ENCODE measurements at regions not wholly inside any gene's neighbourhood (a gene's known extent, or its start where the extent isn't known, plus 50 kb on each side); places are given as distances from the start of the nearest gene placed in this dataset.

- DNase-seq (ENCODE audit: low spot score): no peak
These were observed 259.5 kb downstream of the BRD1 start for GRCh38 chr22:49567899-49568750.

- DNase-seq (ENCODE audit: low spot score): no peak
These were observed 261.0 kb downstream of the BRD1 start for GRCh38 chr22:49566693-49567092.

DNA sequence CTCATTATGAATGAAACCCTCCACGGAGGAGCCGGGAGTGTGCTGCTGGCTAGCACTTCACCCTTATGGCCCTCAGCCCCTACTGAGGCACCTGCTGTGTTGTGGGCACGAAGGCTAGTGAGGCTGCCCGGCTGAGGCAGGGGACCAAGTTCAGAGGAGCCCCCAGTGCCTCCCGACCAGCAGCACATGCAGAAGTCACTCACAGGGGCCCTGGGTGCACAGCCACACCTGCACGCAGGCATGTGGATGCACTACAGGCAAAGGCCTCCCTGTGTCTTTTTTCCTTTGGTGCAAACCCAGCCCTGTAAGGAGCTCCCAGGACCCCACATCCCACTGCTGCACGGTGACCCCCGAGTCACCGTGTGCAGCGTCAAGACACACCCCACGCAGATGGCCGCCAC lies 261.5 kb downstream of the BRD1 start:
- no peak for DNase-seq (ENCODE audit: low spot score)

DNA sequence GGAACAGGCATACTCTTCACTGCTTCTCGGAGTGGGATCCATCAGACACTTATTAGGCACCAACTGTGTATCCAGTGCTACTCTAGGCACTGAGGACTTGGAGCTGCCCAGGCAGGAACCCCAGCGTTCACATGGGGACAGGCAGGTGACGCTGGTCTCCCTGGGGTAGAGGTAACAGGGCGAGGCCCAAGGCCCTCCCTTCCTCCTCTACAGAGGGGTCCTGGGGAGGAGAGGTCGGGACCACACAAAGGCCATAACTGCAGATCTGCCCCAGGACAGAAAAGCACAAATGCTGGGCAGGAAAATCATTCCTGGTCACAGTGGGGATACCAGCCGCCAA lies 262.2 kb downstream of the BRD1 start:
- DNase-seq (ENCODE audit: low spot score): no peak

DNA sequence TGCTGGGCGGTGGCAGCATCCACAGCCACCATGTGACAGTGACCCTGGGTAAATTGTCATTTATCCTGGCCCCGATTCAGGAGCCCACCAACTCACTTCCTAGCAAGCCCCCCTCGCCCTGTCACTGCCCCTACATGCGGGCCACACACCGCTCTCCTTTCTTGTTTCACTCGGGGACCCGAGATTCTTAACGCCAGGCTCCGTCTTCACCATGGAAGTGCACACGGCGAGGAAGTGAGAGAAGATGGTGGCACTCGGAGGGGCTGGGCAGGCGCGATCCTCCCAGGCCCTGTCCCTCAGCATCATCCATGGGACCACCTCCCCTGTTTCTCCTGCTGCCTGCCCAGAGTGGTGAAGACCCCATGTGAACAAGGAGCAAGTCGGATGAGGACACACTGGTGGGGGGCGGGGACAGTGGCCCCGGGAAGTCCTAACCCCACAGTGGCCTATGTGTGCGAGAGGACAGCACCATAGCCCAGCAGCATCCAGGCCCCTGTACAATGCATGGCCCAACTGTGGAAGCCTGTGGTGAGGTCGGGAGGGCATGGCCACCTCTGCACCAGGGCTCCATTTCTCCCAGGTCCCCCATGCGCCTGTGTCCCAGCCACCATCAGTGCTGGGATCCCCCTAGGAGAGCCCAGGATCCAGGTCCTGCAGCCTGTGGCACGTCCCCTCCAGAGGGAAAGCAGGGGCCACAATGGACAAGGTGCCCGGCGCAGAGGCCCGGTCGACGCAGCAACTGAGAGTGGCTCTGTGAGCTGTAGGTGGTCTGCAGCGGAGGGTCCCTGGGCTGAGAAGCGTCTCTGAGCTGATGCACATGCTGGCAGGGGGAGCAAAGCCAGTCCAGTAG lies 262.8 kb downstream of the BRD1 start:
- no peak for DNase-seq (ENCODE audit: low spot score)

DNA sequence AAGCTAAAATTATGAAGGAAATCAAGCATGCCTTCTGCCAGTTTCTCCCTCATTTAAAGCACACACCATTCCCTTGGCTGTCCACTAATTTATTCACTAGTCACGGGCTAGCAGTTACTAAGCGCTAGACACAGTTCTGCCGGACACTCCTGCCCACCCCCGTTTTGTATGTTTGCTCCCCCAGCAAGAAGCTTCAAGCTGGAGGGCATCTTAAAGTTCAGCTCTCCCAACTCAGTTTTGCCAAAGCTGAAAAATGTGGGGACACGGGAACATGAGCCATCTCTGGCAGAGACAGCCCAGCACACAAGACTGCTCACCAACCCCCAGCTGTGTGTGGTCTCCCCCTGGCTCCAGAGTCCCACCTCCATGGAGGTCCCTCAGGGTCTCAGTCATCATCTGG lies 263.6 kb downstream of the BRD1 start:
- no peak for DNase-seq (ENCODE audit: low spot score)

DNA sequence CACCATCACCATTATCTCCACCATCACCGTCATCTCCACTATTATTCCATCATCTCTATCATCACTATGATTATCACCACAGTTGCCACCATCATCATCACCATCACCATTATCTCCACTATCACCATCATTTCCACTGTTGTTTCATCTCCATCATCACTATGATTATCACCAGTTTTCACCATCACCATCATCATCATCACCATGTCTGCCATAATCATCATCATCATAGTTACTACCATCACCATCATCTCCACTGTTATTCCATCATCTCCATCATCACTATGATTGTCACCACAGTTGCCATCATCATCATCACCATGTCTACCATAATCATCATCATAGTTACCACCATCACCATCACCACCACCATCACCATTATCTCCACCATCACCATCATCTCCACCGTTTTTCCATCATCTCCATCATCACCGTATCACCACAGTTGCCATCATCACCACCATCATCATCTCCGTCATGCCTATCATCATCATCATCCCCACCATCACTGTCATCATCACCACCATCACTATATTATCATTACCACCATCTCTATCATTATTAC lies 264.9 kb downstream of the BRD1 start:
- DNase-seq (ENCODE audit: low spot score): no peak

- DNase-seq (ENCODE audit: low spot score): no peak
These were observed 265.7 kb downstream of the BRD1 start for GRCh38 chr22:49561976-49562375.

DNA sequence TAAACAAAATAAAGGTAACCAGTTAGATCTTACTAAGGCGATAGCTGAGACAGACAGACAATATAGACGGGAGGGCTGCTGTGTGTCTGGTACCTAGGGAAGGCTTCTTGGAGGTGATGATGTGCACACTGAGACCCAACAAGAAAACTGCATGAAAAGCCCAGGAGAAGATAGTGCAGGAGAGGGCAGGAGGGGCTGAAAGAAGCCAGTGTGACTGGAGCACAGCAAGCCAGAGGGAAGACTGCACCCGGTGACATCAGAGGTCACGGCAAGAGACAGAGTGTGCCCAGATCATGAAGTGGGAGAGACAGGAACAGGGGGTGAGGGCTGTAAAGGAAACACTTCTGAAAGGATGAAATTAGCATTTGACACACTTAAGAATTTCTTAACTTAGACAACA lies 266.3 kb downstream of the BRD1 start:
- no peak for DNase-seq (ENCODE audit: low spot score)

- no peak for DNase-seq (ENCODE audit: low spot score)
These were observed 272.1 kb downstream of the BRD1 start for GRCh38 chr22:49555526-49555925.

DNA sequence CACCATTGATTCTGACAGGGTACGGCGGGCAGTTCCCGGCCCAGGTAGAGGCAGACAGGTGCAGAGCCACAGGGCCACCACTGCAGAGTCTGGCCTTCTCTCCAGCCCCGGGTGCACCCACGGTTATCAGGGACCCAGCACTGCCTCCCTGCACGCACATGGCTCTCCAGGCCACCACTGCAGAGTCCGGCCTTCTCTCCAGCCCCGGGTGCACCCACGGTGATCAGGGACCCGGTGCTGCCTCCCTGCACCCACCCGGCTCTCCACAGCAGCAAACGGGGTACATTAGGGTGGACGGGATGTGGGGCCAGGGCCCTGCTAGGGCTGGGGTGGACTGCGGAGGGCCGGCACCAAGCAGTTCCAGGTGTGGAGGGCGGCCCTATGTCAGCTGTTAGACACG lies 272.9 kb downstream of the BRD1 start:
- no peak for DNase-seq (ENCODE audit: low spot score)

GRCh38 chr22:49554296-49554625 lies 273.4 kb downstream of the BRD1 start:
- no peak for DNase-seq (ENCODE audit: low spot score)

- no peak for DNase-seq (ENCODE audit: low spot score)
These were observed 274.0 kb downstream of the BRD1 start for GRCh38 chr22:49553518-49554295.

DNA sequence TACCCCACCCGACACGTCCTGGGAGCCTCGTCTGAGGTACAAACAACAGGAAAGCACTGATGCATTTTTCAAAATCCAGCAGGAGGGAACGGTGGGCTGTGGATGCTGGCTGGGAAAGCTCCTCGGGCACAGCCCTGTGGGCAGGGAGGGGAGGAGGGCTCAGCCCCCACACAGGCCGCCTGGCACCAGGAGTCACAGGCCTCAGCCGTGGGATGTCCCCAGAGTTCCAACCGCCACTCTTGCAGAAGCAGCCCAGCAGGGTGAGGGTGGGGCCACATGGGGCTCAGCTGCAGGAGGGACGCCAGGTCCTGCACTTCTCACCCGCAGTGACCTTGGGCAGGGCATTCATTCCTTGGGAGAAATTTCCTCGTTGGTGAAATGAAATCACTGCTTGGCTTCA lies 274.6 kb downstream of the BRD1 start:
- no peak for DNase-seq (ENCODE audit: low spot score)

- no peak for DNase-seq (ENCODE audit: low spot score)
These were observed 275.6 kb downstream of the BRD1 start for GRCh38 chr22:49551897-49552614.

DNA sequence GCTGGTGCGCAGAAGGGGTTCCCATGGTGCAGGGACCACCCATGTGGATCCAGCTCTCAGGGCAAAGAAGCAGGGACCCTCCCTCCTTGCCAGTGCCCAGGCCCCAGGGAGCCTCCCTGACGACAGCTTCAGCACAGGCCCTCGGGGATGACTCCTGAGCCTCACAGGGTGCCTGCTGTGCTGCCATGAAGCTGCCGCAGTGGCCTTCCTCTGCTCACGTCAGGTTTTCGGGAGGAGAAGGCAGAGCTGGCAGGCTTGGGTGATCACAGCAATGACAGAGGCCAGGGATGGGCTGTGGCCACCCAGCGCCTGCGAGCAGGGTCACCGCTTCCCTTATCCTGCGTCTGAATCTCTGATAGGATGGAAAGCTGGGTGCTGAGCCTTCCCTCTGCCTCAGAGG lies 276.2 kb downstream of the BRD1 start:
- no peak for DNase-seq (ENCODE audit: low spot score)

- DNase-seq (ENCODE audit: low spot score): no peak
These were observed 276.8 kb downstream of the BRD1 start for GRCh38 chr22:49550766-49551362.

GRCh38 chr22:49550141-49550430 lies 277.6 kb downstream of the BRD1 start:
- no peak for DNase-seq (ENCODE audit: low spot score)

GRCh38 chr22:49549256-49550140 lies 278.2 kb downstream of the BRD1 start:
- no peak for DNase-seq (ENCODE audit: low spot score)

GRCh38 chr22:49548356-49549202 lies 279.1 kb downstream of the BRD1 start:
- DNase-seq (ENCODE audit: low spot score): no peak

All from AG08396 (cell line).